ENCODE measurements at regions not wholly inside any gene's neighbourhood (a gene's known extent, or its start where the extent isn't known, plus 50 kb on each side); places are given as distances from the start of the nearest gene placed in this dataset.

DNA sequence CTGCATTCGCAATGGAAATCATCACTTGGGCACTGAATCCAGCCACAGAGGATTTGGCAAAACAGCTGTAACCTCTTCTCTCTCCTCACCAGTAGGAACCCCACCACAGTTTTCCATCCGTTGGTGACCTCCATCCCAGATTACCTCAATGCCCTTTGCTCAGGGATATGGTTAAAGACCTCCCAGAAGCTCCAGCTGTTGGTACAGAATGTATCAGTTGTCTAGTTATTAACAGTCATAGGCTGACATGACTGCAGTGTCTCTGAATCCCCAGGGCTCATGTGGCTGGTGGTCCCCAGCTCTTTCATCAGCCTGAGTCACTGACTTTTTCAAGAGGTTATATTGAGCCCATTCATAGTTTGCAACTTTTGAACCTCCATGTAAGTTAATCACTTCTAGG, 189.8 kb upstream of the HHIP start:
- no peak for DNase-seq (ENCODE audit: low read depth in 3 of 3, low spot score in 2 of 3)

DNA sequence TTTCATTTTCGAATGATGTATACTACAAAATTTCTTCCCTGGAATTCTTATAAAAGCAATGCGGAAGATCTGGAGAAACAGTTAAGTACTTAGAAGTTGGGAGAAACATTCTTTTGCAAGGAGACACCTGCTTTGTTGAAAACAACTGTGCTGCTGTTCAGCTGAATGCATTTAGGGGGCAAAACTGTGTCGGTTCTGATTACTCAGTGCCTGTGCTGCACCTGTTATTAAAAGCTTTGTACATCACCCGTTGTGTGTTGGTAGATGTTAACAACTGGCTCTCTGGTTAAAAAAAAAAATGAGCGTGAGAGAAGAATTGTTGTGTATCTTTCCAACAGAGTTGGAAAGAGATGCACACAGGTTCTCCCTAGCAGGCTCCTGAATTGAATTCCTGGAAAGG, 184.1 kb upstream of the HHIP start:
- DNase-seq (ENCODE audit: low read depth in 3 of 3, low spot score in 2 of 3): no peak

DNA sequence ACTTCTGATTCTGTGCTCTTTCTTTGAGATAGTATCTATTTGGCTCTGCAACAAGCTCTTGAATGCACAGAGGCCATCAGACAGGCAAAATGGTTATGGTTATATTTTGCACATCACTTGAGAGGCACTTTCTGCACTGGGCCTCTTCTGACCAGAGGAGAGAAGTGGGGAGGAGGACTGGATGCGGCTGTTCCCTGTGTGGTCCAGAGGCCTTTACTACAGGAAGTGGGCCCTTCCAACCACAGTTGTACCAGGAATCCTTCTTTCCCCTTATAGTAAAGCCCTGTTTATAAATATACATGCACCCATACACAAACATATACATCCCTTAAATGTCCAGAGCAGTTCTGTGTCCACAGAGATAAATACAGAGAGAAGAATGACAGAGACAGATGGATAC, 182.7 kb upstream of the HHIP start:
- no peak for DNase-seq (ENCODE audit: low read depth in 3 of 3, low spot score in 2 of 3)

DNA sequence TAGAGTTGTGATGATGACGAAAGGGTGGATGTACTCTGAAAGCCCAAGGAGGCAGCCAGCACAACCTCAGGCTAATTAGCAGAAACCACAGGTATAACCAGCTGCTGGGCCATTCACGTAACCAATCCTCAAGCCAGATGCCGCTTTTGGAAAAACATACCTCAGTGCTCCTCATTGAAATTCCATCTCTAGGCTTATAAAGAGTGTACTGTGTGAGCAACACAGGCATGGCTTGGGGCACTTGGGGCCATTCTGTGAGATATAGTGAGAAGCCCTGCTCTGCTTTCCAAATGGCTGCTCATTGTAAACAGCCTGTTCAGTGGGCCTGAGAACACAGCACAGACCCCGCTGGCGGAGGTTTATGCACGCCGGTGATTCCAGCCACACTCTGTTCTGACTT, 182.1 kb upstream of the HHIP start:
- DNase-seq (ENCODE audit: low read depth in 3 of 3, low spot score in 2 of 3): no peak

DNA sequence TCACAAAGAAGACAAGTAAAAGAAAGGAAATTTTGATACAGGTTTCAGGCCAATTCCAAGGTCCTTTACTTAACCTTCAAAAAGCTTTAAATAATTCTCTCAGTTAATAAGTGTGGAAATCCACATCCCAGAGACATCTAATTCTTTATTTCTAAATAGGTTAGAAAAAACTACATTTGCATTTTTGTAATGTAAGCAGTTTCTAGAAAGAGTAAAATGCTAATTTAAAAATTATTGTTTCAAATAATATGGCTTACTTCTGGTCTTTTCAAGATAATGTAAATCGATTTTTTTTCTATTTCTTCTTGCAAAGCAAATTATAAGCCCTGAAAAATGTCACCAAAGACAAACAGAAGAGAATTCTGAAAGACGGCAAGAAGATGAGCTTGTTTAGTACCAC, 180.4 kb upstream of the HHIP start:
- no peak for DNase-seq (ENCODE audit: low read depth in 3 of 3, low spot score in 2 of 3)

DNA sequence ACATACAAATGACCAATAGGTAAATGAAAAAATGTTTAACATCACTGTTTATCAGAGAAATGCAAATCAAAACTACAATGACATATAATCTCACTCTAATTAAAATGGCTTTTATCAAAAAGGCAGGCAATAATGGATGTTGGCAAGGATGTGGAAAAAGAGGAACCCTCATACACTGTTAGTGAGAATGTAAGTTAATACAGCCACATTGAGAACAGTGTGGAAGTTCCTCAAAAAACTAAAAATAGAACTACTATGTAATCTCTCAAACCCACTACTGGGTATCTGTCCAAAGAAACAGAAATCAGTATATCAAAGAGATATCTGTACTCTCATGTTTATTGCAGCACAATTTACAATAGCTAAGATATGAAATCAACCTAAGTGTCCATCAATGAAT, 165.9 kb upstream of the HHIP start:
- DNase-seq (ENCODE audit: low read depth in 3 of 3, low spot score in 2 of 3): no peak

DNA sequence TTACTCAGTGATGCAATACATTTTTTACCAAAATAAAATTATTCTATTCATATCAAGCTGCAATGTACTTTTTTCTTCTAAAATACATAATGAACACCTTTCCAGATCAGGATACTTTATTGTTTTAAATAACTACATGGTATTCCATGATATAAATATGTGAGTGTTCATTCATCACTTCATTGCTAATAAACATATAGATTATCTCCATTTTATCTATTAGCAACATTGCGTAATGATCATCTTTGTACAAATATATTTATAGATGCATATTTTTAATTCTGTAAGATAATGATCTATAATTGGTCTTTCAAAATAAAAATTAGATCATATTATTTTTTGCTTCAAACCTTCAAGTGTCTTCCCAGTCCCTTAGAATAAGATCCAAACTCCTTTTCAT, 156.1 kb upstream of the HHIP start:
- DNase-seq (ENCODE audit: low read depth in 3 of 3, low spot score in 2 of 3): no peak

DNA sequence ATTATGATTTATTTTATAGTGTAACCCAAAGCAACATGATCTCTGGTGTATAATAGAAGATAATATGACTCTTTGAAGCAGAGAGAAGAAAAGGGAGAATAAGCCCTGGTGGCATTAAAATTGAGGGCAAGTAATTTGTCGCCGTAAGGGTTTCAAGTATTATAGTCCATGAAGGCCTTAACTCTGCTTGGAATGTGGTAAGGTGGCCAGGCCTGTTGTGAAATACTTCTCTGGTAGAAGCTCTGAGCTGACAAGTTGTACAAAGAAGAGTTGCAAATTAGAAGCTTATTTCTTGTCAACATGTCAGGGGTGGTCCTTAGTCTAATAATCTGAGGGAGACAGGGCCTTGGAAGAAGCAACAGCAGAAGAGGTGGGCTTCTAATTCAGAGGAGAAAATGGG, 151.7 kb upstream of the HHIP start:
- no peak for DNase-seq (ENCODE audit: low read depth in 3 of 3, low spot score in 2 of 3)

DNA sequence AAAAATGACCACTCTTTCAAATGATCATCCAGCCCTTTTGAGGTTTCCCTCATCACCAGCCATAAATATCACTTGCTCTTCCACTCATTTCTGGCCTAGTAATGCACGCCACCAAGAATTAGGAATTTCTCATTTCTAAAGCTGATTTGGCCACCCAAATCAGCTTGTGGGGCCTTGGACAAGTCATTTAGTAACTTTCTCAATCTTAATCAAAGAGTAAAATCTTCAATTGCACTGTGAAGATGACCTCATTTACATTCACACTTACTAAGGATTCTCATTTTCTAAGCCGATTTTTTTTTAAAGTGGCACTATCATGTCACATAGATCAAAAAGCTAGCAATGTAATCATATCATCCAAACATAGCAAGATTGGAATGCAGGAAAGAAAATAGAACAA, 150.0 kb upstream of the HHIP start:
- no peak for DNase-seq (ENCODE audit: low read depth in 3 of 3, low spot score in 2 of 3)

DNA sequence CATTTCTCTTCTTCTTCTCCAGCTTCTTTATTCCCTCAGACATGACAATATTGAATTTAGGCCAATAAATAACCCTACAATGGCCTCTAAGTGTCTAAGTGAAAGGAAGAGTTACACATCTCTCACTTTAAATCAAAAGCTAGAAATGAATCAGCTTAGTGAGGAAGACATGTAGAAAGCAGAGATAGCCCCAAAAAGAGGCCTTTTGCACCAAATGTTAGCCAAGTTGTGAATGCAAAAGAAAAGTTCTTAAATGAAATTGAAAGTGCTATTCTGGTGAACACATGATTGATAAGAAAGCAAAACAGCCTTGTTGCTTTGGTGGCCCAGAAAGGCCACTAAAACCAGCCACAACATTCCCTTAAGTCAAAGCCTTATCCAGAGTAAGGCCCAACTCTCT, 146.2 kb upstream of the HHIP start:
- no peak for DNase-seq (ENCODE audit: low read depth in 3 of 3, low spot score in 2 of 3)

DNA sequence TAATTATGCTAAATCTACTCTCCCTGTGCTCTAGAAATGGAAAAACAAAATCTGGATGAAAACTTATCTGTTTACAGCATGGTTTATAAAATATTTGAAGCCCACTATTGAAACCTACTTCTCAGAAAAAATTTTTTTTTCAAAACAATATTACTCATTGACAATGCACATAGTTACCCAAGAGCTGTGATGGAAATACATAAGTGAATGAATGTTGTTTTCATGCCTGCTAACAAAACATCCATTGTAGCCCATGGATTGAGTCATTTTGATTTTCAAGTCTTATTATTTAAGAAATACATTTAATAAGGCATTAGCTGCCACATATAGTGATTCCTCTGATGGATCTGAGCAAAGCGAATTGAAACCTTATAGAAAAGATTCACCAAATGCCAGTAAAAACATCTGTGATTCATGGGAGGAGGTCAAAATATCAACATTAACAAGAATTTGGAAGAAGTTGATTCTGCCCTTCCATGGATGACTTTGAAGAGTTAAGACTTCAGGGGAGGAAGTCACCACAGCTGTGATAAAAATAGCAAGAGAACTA, 144.7 kb upstream of the HHIP start:
- no peak for DNase-seq (ENCODE audit: low read depth in 3 of 3, low spot score in 2 of 3)

DNA sequence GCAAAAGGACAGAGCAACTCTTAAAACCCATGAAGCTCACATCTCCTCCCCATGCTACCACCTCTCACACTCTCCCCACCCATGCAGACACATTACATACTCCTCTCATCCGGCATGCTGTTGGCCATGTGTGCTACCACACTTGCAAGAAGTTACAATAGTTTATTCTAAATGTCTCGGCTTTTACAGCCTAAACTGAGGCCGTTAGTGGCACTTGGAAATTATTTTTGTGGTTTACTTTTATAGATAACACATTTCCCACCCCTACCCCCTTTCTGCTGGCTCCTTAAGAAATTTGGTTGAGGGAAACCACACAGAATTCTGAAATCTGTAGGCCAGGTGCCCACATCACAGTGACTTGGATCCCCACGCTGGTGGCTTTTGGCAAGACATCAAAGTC, 141.1 kb upstream of the HHIP start:
- no peak for DNase-seq (ENCODE audit: low read depth in 3 of 3, low spot score in 2 of 3)

DNA sequence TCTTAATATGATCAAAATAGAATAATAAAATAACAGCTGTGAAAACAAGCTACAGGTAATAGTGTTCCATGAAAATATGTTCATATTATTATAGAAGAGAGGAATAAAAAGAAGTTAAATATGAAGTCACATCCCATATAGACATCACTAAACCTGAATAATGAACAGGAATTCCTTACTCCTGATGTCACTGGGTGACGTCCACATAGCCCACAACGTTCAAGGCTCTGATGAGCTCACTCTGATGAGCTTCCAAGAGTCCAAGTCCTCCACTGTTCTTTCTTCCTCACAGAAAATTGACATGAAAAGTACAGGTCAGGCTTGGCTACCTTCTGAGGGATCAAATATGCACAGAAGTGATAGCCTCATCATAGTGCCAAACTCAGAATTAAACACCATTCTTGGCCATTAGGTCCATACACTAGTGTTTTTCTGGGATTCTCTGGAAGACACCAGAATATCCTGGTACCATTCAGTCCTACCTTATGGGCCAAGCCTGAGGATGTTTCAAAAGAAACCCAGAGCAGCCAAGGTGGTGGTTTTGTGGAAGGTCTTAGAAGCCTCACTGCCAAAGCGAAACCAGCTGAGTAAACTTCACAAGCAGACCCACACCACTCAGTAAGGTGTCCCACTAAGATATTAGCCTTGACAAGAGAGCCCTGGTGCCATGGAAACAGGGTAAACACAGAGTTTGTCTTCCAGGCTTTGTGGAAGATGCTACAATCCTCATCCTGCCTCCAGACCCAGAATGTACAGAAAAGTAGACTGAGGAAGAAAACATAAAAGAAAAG, 138.4 kb upstream of the HHIP start:
- DNase-seq (ENCODE audit: low read depth in 3 of 3, low spot score in 2 of 3): no peak

DNA sequence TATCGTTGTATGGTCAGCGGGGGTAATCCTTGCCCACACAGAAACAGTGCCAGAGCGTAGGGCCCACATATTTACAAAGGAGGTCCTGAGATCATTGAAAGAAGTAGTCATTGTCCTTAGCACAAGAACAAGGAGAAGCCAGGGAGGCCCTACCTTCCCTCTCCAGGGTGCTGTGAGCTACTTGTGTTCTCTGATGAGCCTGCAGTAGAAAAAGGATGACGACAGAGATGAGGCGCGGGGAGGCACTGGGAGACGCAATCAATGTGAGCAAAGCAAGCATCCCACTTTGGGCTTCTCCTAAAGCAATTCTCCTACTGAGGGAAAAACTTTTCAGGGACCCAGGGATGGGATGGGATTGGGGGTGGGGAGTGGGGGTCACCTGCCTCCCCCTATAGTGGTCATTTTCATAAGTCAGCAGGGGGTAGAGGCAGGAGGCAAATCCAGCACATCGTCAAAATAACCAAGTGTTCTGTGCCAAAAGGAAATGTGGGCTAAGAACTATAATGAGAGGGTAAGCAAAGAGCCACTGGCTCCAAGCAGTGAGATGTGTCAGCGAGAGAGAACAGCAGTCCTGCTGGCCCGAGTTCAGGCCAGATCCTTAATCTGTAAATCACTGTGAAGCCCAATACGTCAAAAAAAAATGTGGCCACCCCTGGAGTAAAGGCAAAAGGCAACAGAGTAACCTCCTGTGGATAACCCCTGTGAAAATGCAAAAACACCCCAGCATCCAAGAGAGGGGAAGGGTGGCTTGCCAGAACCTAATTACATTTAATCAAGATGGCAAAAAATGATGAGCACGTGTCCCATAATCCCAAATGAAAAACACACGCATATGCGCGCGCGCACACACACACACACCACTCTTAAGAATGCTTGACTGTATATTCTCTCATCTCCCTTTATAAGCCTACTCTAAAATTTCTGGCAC, 136.6 kb upstream of the HHIP start:
- peak; percentile 23 to 40 (median 29) for DNase-seq (ENCODE audit: low read depth in 3 of 3, low spot score in 2 of 3)

DNA sequence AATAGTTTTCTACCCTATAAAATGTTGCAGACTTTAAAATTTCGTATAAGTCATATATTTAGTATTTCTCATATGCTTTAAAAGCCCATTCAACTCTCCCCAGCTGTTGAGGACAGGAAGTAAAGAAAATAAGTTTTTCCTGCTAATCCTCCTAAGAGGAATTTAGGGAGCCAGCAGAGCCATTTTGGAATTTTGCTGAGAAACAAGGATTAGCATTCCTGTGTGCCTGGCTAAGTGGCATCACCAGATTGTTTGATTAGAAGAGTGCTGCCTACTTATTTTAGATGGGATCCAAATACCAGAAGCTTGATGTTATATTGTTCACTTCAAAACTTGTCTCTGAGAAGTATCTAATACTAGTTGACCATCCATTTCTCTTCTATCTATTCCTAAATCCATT, 131.2 kb upstream of the HHIP start:
- no peak for DNase-seq (ENCODE audit: low read depth in 3 of 3, low spot score in 2 of 3)

DNA sequence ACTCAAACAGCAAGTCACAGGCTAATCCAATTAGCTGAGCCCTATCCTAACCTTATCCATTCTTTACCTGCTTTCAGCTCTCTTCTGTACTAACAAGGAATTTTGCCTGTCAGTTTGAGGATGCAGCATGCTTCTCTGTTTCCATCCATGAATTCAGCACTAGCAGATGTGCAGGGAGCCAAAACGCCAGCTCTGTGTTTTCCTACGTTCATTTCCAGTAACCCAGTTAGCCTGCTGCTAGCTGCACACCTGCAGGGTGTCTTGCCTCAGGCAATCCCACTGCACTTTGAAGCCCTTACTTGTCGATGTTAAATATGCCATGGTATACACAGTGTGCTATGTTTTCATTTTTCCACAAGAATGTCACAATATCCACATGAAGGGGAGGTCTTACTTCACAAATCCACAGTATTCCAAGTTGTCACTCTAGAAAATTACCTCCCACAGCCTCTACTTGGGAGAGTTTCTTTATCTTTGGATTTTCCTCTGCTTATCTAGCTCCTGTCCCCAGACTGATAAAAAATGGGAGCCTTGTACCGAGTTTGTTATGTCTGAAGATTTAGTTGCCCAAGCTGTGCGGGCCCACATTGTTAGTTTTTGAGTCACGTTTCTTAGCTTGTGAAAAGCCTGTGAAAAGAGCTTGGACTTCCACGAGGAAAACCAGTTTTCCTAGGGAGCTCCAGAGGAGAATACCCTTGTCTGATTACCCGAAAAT, 127.6 kb upstream of the HHIP start:
- no peak for DNase-seq (ENCODE audit: low read depth in 3 of 3, low spot score in 2 of 3)

DNA sequence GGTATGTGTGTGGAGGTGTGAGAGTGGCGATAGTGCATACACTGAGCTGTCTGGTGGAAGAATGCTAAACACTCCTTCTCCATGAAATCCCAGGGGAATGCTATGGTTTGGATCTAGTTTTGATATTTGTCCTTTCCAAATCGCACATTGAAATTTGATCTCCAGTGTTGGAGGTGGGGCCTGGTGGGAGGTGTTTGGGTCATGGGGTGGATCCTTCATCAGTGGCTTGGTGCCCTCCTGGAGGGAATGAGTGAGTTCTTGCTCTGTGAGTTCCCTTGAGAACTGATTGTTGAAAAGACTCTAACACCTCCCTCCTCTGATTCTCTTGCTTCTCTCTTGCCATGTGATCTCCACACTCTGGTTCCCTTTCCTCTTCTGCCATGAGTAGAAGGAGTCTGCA, 114.1 kb upstream of the HHIP start:
- no peak for DNase-seq (ENCODE audit: low read depth in 3 of 3, low spot score in 2 of 3)

DNA sequence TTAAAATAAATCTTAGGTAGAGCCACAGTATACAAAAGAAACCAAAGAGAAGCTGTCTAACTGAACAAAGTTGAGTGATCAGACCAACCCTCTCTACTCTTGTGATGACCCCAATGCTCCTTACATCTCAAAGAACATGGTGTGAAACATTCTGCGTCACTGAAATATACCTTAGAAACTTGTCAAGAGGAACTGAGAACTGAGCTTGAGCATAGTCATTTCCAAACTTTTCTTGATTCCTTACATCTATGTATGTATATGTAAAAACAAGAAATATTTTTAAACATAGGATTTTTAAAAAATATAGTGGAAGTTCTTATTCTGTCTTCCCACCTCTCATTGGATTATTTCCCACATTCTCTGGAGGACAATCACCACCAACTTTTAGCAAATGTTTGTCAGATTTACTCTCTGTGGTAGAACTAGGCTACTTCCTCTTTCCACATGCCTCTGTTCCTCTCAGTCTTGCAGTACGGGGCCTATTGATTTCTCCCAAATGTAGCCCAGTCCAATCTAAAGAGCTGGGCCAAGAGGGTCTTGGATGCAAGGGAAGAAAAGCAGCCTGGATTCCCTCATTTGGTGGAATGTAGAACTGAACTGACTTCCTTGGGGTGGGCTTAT, 98.2 kb upstream of the HHIP start:
- no peak for DNase-seq (ENCODE audit: low read depth in 3 of 3, low spot score in 2 of 3)

DNA sequence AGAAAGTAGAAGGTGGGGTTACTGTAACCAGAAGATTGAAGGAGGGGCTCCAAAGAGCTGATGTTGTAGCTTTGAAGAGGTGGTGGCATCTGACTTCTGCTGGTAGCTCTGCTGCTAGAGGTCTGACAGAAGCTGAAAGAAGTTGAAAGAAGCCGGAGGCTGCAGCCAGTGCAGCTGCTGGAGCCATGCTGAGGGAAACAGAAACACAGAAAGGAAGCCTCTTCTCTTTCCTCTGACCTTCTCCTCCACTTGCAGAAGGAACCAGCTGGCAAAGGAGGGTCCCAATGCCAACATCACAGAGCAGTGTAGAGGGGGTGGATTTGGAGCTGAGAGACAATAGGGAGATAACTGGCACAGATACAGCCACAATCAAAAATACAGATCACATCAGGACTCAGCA, 89.3 kb upstream of the HHIP start:
- DNase-seq (ENCODE audit: low read depth in 3 of 3, low spot score in 2 of 3): no peak

DNA sequence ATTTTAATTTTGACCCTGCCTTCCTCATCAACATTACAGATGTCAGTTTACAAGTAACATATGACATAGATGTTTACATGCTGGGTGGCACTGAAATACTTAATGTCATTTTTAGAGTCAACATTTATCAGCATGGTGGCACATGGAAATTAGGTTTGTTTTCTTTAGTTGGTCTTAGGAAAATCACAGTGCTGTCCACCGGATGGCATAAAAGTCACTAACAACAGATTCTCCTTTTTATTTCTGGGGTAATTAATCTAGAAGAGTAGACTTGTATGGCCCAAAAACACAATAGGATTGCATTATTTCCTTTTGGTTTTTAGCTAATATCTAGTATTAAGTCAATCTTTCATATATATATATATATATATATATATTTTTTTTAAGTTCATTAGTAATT, 88.6 kb upstream of the HHIP start:
- no peak for DNase-seq (ENCODE audit: low read depth in 3 of 3, low spot score in 2 of 3)

Measured in right renal cortex interstitium (tissue), 3 donors.